HG02884 (cell line): ENCODE measurements at regions not wholly inside any gene's neighbourhood (a gene's known extent, or its start where the extent isn't known, plus 50 kb on each side); places are given as distances from the start of the nearest gene placed in this dataset.

Experiments used
- ATAC-seq: cut with Tn5 transposase; IDR thresholded peaks from one replicate; pipeline ENCODE4 v1.9.1; 2021; ENCODE audit warnings: mild to moderate bottlenecking, moderate library complexity; ENCODE audit not compliant: unreplicated experiment

DNA sequence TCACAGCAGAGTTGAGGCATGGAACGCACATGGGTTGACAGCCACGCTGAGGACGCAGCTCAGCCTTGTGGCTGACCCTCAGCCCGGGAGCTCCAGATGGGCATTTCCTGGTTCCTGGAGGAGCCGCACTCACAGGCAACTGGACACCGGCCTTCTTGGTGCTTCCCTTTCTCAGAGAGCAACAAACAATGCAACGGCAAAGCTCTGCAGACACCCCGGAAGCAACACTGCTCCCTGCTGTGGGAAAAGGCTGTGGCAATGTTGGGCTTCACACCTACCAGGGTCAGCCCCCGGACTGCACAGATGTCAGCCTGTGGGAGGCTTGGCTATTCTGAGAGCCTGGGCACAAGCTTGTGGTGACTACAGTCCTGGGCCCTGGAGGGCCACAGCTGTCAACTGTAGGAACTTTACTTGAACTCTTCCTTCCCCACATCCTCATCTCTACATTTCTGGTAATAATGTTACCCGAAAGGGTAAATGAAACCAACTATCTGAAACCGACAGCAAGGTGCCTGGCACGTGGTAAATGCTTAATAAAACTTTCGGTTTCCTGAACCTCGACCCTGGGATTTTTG, 597.5 kb upstream of the MKI67 start:
- no peak for ATAC-seq

DNA sequence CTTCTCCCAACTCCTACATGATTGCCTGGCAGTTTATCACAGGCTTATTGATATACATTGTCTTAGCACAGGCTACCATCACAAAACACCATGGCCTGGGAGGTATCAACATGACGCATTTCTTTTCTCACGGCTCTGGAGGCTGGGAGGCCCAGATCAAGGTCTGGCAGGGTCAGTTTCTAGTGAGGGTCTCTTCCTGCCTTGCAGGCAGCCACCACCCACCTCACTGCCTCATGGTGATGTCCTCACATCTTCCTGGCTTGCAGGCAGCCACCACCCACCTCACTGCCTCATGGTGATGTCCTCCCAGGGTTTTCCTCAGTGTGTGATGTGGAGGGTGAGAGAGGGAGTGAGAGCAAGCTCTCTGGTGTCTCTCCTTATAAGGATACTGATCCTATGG, 599.3 kb upstream of the MKI67 start:
- ATAC-seq = no peak

GRCh38 chr10:128727114-128727513, 600.9 kb upstream of the MKI67 start:
- ATAC-seq = no peak

DNA sequence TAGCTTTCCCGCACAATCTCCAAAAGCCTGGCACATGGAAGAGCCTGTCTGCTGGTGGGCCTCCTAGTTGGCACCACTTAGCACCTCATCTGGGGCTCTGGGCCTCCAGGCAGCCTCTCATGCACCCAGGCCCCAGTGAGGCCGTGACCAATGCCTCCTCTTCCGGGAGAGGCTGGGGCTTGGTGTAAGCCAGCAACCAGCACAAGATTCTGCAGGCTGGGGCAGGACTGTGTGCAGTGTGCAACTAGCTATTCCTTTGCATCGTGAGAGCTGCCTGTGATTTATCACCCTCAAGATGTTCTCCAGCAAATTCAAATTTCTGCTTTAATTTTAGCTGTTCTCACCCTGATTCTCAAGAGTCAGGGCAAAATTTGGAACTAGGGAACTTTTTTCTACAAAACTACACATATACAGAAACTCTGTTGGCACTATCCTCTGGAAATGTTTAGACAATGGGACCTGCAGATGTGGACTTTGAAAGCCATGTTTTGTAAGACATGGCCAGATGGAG, 603.7 kb upstream of the MKI67 start:
- ATAC-seq = no peak

DNA sequence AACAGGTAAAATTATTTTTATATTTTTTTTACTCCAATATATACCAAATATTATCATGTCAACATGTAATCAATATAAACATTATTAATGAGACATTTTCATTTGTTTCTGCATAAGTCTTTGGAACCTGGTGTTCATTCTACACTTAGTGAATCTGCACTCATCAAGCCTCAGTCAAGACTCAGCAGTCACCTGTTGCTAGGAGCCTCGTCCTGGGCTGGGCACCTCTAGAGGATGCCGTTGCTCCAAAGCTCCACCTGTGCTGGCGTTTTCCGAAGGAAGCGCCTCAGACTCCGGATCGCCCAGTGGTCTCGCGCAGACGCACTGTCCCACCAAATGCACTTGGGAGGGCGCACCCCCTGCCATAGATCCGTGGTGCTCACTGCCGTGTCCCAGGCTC, 604.7 kb upstream of the MKI67 start:
- no peak for ATAC-seq

DNA sequence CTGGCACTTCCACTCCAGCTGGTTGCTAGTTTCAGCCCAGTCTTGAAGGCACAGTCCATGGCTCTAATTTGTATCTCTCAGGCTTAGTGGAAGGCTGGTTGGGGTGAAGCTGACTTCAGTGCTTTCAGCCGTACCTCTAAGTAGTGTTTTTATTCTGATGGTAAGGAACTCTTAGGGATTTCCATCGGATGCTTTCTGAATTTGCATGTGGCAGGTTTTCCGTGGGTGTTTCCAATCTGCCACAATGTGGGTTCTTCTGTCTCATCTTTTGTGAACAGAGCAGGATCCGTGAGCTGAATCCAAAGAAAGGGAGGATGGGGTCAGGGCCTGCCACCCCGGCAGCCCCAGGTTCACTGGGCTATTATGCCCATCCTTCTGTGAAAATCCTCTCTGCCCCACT, 607.9 kb upstream of the MKI67 start:
- no peak for ATAC-seq

DNA sequence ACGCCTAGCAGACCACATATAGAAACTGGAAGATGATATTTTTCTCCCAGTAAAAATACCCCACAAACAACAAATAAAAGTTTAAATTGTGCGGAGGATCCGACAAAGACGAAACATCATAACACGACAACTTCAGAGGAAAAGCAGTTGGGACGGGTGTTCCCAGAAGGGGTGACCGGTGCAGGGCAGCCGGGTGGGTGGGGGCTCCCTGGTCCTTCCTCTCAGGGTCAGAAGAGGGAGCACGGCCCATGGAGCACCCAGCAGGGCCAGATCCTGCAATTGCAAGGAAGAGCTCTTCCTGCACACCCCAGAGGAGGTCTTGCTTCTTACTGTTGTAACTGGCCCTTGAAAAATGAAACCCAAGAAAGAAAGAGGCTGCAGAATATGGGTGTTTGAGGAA, 608.5 kb upstream of the MKI67 start:
- ATAC-seq = no peak

- no peak for ATAC-seq
Observed at GRCh38 chr10:128735996-128736395, 609.8 kb upstream of the MKI67 start.

- no peak for ATAC-seq
Observed at GRCh38 chr10:128738386-128738915, 612.2 kb upstream of the MKI67 start.

DNA sequence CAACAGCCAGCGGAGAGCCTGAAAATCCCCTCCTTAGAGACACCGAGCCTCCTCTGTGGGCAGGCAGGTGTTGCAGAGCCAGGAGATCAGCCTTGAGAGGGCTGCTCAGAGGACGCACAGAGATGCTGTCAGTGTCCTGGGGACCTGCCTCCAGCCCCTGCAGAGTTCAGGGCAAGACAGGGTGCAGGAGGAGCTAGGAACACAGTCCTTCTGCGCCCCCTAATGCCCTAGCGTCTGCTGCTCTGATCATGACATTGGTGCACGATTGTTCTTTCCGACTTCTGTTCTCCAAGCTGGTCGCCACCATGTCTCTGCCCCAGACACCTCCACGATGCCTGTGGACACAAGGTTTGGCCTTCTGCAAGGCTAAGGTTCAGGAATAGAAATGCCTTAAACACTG, 613.7 kb upstream of the MKI67 start:
- ATAC-seq = no peak

DNA sequence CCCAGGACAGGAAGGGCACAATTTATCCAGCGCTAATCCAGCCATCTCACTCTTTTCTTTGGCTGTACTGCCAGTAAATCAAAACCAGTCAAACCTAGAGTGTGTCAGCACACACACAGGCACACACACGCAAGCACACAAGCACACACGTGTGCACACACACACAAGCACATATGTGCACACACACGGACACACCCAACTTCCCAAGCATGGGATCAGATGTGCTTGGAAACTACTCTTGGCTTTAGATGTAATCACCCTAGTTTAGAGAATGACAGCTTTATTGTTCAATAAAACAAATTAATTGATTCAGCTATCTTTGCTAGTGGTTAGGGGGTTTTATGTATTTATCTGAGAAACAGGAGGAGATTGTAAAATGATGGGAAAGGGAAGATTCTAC, 615.0 kb upstream of the MKI67 start:
- no peak for ATAC-seq

- no peak for ATAC-seq
Observed at GRCh38 chr10:128741680-128742079, 615.5 kb upstream of the MKI67 start.

DNA sequence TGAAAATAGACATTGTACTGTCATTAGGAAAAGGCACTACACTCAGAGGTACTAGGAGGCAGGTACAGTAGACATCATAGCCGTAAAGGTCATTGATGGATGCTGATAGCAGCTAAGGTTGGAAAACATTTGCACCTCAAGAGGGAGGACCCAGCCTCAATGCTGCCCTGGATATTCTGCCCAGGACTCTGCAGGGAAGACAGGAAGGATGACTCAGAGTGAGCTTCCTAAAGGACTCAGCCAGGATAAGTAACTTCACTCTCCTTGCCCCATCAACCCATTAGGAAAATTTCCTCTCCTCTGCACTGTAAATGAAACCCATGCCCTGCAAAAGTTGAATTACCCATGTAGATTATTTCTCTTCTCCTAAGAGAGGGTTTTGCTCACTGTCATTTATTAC, 617.9 kb upstream of the MKI67 start:
- no peak for ATAC-seq

DNA sequence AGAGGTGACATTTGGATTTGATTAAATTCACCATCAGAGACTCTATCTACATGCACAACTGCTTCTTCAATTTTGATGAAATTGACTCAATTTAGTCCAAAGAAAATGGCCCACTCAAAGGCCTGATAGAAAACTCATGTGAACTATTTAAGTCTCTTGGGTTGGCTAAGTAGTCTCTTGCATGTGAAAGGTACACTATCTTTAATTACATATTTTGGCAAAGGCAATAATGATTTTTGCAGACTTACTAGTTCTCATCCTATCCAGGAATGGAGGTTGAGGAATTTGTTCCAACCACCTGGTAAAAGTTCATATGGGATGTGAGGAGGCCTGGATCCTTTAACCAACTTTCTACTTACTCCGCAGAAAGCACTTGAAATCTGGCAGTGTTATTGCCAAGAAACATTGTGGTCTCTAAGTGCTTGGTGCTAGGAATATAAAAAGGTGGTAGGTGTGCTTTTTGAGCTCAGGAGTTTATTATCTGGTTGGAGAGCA, 618.6 kb upstream of the MKI67 start:
- ATAC-seq = no peak

GRCh38 chr10:128747582-128748346, 621.5 kb upstream of the MKI67 start:
- ATAC-seq = no peak

GRCh38 chr10:128751284-128751683, 625.1 kb upstream of the MKI67 start:
- ATAC-seq = no peak

GRCh38 chr10:128751851-128752250, 625.6 kb upstream of the MKI67 start:
- no peak for ATAC-seq

DNA sequence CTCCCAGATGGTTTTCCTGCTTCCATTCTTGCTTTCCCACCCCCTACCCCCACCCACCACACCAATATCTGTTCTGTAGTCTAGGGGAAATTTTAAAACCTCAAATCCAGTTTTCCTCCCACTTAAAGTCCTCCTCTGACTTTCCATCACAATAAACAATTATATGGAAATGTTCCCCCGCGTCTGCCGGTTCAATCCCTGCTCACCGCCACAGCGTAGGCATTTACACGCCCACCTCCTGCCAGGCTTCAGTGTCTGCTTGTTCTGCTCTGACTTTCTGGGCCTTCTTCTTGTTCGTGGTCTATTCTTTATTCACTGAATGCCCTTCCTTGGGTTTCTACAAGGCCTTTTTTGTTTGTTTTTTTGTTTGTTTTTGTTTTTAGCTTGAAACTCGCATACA, 633.0 kb upstream of the MKI67 start:
- no peak for ATAC-seq

DNA sequence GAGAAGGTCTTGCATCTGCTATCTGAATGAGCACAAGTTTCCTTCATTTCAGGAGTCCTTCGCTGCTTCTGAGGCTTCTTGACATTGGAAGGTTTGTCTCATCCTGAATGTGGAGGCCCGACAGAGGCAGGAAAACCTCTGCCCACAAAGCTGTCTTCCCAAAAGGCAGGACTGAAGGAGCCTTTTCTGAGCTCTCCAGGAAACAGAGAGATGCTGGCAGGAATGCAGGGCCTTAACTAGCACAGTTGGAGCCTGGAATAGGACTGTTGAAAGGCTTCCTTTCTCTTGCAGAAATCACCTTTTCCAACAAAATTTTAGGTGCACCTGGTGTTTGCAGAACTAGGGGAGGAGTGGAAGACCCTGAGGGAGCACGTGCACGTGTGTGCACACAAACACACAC, 637.4 kb upstream of the MKI67 start:
- ATAC-seq = no peak

GRCh38 chr10:128764190-128764589, 638.0 kb upstream of the MKI67 start:
- no peak for ATAC-seq

DNA sequence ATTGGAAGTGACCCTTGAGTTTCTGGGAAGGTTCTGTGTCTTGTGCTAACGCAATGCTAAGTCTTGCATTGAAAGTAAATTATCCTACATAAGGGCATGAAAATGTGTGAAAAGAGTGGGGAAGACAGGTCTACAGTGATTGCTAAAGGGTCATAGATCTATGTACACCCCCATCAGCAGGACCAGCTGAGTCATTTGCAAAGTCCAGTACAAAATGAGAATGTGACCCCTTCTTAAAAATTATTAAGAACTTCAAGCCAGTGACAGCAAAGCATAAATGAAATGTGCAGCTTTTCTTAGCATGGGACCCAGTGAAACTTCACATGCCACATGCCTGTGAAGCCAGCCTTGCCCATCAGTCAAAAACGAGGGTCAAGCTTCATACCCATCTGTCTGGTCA, 640.7 kb upstream of the MKI67 start:
- ATAC-seq = no peak

GRCh38 chr10:128774979-128775378, 648.8 kb upstream of the MKI67 start:
- no peak for ATAC-seq
